Duodenal mucosa (tissue), 2 donors: ENCODE measurements at regions not wholly inside any gene's neighbourhood (a gene's known extent, or its start where the extent isn't known, plus 50 kb on each side); places are given as distances from the start of the nearest gene placed in this dataset.

Source experiments
- H3K27ac ChIP-seq: one replicate; pipeline ENCODE4 v1.7.0; 2013; ENCODE audit warnings: low read depth, low read length
- H3K27me3 ChIP-seq, 2 donors: one replicate each; pipeline ENCODE4 v1.7.0; 2013; ENCODE audit warnings: low read length in 2 of 2, control low read depth in 1 of 2; ENCODE audit not compliant: insufficient read depth in 2 of 2, control insufficient read depth in 1 of 2
- H3K36me3 ChIP-seq, 2 donors: one replicate each; pipeline ENCODE4 v1.7.0; 2013; ENCODE audit warnings: low read length in 2 of 2, control low read depth in 1 of 2; ENCODE audit not compliant: insufficient read depth in 2 of 2, control insufficient read depth in 1 of 2
- H3K4me1 ChIP-seq, 2 donors: one replicate each; pipeline ENCODE4 v1.7.0; 2013; ENCODE audit warnings: low read length in 2 of 2, control low read depth in 1 of 2; ENCODE audit not compliant: insufficient read depth in 2 of 2, control insufficient read depth in 1 of 2
- H3K4me3 ChIP-seq, 2 donors: one replicate each; pipeline ENCODE4 v1.7.0; 2013; ENCODE audit warnings: low read length in 2 of 2, low read depth in 1 of 2
- H3K9ac ChIP-seq, 2 donors: one replicate each; pipeline ENCODE4 v1.7.0; 2013; ENCODE audit warnings: low read length in 2 of 2, low read depth in 1 of 2
- H3K9me3 ChIP-seq, 2 donors: one replicate each; pipeline ENCODE4 v1.7.0; 2013; ENCODE audit warnings: low read length in 2 of 2, control low read depth in 1 of 2; ENCODE audit not compliant: control insufficient read depth in 1 of 2

DNA sequence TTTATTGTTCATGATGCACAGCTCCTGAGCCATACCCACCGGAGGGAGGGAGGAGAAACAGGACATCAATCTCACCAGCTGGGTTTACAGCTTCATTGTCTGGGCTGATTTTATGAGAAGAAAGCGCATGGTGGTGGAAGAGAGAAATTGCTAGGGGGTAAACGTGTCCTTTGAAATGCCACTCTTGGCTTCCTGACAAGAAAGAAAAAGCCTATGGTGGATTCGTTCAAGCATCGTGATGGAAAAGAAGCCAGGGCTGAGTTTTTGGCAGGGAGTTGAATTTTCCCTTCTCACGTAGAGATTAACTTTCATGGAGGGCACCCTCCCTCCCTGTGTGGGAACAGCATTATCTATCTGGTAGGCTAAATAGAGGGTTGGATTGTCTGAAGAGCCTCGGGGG is 502.0 kb downstream of the SLC4A3 start:
- no peak overlapping the region for H3K27ac ChIP-seq
- no peaks in the 10 kb centered on the region for H3K36me3 ChIP-seq
- H3K4me1 ChIP-seq = no peaks in the 10 kb centered on the region
- H3K27me3 ChIP-seq = no peaks in the 10 kb centered on the region
- peaks cover 0 to 4% of the 10 kb centered on the region in 2 donors for H3K9me3 ChIP-seq
- H3K9ac ChIP-seq = no peak overlapping the region
- no peak overlapping the region for H3K4me3 ChIP-seq

DNA sequence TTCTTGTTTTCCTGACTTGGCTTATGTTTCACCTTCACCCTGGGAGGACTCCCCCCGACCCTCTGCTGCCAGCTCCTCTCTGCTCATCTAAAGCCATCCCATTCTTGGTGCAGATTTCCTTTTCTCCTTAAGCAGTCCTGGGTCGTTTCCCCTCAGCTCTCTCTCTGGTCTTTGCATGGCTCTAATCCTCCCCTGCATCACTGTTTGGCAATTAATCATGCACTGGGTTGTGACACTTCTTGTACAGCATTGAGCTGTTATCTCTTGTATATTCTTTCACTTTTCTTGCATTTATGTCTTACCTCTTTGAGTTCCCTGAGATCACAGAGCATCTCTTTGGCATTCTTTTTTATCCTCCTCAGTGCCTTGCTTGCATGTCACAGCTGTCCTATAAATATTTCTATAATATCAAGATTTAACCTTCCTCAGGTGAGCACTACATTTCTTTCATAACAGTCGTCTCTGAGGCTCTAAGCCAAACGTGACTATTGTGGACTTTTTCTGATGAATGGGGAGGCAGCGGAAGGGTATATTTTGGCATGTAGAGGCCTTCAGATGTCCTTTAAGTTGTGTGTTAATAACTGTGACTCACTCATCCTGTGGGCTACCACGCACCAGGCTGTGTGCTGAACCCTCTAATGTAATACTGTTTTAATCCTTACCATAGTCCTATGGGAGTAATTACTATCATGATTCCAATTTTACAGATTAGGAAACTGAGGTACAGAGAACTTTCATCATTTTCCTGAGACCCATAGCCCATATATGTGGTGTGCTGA is 507.5 kb downstream of the SLC4A3 start:
- Histone ChIP-seq H3K9ac (no peak overlapping the region), H3K4me1 (no peaks in the 10 kb centered on the region), H3K36me3 (no peaks in the 10 kb centered on the region), H3K4me3 (no peak overlapping the region), H3K9me3 (peaks cover 0 to 4% of the 10 kb centered on the region in 2 donors), H3K27ac (no peak overlapping the region), H3K27me3 (no peaks in the 10 kb centered on the region)

DNA sequence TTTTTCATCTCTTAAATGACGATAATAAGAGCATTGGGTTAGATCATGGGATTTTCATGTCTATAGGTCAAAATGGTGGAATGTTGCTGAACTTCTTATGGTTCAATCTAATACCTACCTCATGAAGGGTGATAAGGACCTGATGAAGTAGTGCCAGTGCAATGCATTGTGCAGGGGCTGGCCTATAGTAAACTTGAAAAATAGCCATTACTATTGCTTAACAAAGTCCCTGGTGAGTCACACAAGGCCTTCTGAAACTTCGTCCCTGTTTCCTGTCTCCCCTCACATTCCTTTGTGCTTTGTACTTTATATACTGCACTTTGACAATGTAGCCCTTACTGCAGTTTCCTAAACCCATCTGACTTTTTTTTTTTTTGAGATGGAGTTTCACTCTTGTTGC is 515.9 kb downstream of the SLC4A3 start:
- no peaks in the 10 kb centered on the region for H3K9me3 ChIP-seq

DNA sequence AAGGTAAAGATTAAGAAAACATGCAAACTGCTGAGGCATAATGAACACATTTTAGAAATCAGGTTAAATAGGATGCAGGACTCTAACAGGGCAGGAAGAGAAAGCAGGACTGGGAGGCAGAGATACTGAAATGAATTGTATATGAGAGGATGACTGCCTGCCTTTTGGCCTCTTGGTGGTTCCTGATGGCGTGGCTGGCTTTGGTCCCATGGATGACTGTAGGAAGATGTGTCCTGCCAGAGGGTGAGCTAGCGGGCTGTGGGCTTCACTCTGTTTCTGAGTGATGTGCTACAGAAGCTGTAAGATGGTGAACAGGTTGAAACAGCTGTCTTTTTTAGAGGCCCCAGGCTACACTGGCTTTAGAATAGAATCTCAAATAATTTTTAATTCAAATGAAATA is 517.0 kb downstream of the SLC4A3 start:
- H3K4me3 ChIP-seq = no peak overlapping the region
- no peaks in the 10 kb centered on the region for H3K9me3 ChIP-seq
- H3K27ac ChIP-seq = no peak overlapping the region
- no peaks in the 10 kb centered on the region for H3K4me1 ChIP-seq
- H3K9ac ChIP-seq = no peak overlapping the region
- no peaks in the 10 kb centered on the region for H3K36me3 ChIP-seq
- no peaks in the 10 kb centered on the region for H3K27me3 ChIP-seq

More for the DNA sequence above, 515.9 kb downstream of the SLC4A3 start:
- Histone ChIP-seq H3K36me3 (no peaks in the 10 kb centered on the region), H3K27ac (no peak overlapping the region), H3K4me3 (no peak overlapping the region), H3K27me3 (no peaks in the 10 kb centered on the region), H3K9ac (no peak overlapping the region), H3K4me1 (no peaks in the 10 kb centered on the region)

DNA sequence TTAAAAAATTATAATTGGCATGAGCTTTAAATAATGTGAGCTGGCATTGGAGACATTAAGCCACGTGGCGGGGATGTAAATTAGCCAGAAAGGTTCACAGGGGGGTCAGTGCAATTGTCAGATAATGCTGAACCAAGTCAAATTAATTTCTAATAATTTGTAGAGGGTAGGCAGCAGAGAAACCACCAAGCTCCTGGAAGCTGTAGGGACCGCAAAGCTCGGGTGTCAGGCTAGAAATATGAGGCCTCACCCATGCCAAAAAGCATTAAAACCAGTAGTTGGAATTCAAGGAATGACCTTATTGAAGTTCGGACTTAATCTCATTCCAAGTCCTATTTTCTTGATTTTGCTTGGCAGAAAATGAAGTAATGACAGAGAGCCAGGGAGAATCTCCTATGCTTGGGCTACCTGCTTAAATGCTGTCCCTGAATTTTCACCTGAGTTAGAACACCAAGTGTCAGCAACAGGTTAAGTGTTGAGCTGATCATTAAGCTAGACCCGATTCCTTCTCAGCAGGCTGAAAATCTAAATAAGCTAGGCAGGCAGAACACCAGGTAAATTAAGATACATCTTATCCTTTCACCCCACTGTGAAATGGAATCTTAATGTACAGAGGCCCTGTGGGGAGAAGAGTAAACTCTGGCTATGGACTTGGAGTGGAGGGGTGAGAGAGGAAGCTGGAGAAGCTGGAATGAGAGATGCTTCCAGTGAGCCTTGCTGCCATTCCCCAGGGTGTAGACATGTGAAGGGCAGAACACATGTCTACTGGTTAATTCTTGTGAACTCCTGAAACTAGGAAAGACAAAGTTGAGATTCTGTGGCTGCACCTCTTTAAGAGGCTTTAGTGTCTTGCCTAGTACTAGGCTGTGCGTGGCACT is 520.0 kb downstream of the SLC4A3 start:
- no peaks in the 10 kb centered on the region for H3K36me3 ChIP-seq
- H3K27ac ChIP-seq = no peak overlapping the region
- no peaks in the 10 kb centered on the region for H3K9me3 ChIP-seq
- no peaks in the 10 kb centered on the region for H3K27me3 ChIP-seq
- H3K4me3 ChIP-seq = no peak overlapping the region
- no peak overlapping the region for H3K9ac ChIP-seq
- H3K4me1 ChIP-seq = no peaks in the 10 kb centered on the region

DNA sequence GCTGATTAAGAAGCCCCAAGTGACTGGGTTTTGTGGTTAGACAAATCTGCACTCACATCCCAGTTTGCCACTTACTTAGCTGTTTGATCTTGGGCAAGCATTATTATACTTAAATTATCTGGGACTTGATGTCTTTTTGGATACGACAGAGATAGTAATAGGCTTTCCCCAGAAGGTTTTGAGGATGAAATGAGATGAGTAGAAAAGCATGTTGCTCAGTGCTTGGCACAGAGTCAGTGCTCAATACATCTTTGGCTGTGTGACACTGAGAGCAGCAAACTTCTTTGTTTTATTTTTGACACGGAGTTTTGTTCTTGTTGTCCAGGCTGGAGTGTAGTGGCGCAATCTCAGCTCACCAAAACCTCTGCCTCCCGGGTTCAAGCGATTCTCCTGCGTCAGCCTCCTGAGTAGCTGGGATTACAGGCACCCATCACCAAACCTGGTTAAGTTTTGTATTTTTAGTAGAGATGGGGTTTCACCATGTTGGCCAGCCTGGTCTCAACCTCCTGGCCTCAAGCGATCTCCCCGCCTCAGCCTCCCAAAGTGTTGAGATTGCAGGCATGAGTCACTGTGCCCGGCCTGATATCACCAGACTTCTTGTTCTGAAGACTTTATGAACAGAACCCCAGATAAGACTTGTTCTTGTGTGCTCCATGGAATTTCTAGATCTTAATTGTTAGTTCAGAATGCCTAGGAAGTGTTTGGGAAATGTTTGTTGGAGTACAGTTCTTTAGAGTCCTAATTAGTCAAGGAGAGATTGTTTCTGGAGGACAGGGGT is 521.2 kb downstream of the SLC4A3 start:
- Histone ChIP-seq H3K36me3 (no peaks in the 10 kb centered on the region), H3K4me3 (no peak overlapping the region), H3K9ac (no peak overlapping the region), H3K27me3 (no peaks in the 10 kb centered on the region), H3K9me3 (no peaks in the 10 kb centered on the region), H3K4me1 (no peaks in the 10 kb centered on the region), H3K27ac (no peak overlapping the region)

DNA sequence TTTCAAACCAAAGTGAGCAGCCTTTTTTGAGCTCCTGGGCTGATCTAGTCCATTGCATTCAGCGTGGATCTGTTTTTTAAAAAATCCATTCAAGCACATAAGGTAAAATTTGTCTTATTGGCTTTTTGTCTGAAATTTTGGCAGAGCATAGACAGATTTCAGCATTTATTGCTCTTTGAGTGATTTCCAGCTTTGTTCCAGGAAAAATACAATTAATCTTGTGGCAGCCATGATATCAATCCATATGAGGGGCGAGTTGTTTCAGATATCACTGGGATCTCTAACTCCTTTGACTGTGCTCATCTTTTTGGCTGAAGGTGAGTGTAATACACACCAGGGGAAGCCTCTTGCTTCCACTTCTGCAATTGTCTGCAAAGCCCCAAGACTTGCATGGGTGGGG is 523.9 kb downstream of the SLC4A3 start:
- Histone ChIP-seq H3K4me3 (no peak overlapping the region), H3K27ac (no peak overlapping the region), H3K9me3 (no peaks in the 10 kb centered on the region), H3K9ac (no peak overlapping the region), H3K4me1 (no peaks in the 10 kb centered on the region), H3K36me3 (no peaks in the 10 kb centered on the region), H3K27me3 (no peaks in the 10 kb centered on the region)

DNA sequence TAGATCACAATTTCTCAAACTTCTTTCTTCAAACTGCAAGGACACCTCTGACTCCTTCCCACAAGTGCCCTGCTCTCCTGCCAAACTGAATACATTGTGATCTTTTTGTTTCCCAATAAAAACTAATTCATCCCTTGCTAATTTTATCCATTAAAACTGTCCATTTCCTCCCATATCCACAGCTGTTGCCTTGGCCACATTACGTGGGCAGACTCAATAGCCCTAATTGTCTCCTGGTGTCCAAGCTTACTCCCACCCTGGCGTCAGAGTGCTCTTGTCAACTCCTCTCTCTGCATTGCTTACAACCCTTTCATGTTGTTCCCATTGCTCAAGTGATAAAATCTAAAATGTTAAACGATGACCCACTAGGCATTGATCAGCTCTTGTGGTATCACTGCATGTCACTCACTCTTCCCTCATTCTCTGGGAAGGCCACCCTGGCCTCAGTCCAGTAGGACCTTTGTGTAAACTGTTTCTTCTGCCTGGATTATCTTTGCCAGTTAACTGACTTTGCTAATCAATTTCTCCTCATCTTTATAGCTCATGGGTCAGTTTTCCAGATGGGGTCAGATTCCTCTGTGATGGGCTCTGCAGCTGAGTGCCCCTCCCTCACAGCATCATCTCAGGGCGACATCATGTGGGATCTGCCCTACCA is 525.0 kb downstream of the SLC4A3 start:
- no peaks in the 10 kb centered on the region for H3K36me3 ChIP-seq
- H3K4me1 ChIP-seq = no peaks in the 10 kb centered on the region
- no peaks in the 10 kb centered on the region for H3K27me3 ChIP-seq
- H3K27ac ChIP-seq = no peak overlapping the region
- H3K9me3 ChIP-seq = no peaks in the 10 kb centered on the region
- no peak overlapping the region for H3K9ac ChIP-seq
- H3K4me3 ChIP-seq = no peak overlapping the region

DNA sequence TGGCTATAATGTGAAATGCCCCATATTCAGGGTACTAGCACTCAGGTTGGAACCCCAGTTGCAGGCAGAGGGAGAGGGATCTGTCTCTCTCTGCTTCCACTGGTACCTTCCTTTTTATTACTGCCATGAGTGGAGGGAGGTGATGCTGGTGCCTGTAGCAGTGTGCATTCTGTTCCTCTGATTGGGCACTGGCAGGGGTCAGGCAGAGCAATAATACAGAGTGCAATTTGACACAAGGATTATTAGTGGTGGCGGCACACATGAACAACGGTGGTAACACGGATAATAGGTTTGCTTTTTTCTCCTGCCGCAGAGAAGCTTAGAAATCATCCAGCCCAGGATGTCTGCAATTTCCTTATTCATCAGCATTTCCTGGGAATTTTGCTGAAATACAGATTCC is 525.7 kb downstream of the SLC4A3 start:
- Histone ChIP-seq H3K36me3 (no peaks in the 10 kb centered on the region), H3K27me3 (no peaks in the 10 kb centered on the region), H3K27ac (no peak overlapping the region), H3K9ac (no peak overlapping the region), H3K9me3 (no peaks in the 10 kb centered on the region), H3K4me3 (no peak overlapping the region), H3K4me1 (no peaks in the 10 kb centered on the region)
